MM.1S (cell line): ENCODE measurements at regions not wholly inside any gene's neighbourhood (a gene's known extent, or its start where the extent isn't known, plus 50 kb on each side); places are given as distances from the start of the nearest gene placed in this dataset.

Source experiments
- DNase-seq: peaks from one replicate; pipeline ENCODE4 v3.0.0-alpha.2; 2015
- H2AFZ ChIP-seq: fragments of 300-600 bp; sonication (generic); 2 replicates; pipeline ENCODE4 v1.6.0; 2016; ENCODE audit warnings: antibody characterized with exemption, low read length
- H3F3A ChIP-seq: fragments of 300-600 bp; sonication (generic); 2 replicates; pipeline ENCODE4 v1.6.1; 2016; ENCODE audit warnings: mild to moderate bottlenecking, antibody characterized with exemption, low read length, moderate library complexity, mixed read lengths; ENCODE audit not compliant: insufficient read depth
- H3K27ac ChIP-seq: fragments of 300-600 bp; sonication (generic); 2 replicates; pipeline ENCODE4 v1.5.1; 2016; ENCODE audit warnings: mild to moderate bottlenecking, low read length
- H3K27me3 ChIP-seq: fragments of 300-600 bp; sonication (generic); replicated peaks from 2 replicates; pipeline ENCODE4 v1.6.0; 2016; ENCODE audit warnings: low read length; ENCODE audit not compliant: insufficient read depth
- H3K36me3 ChIP-seq: fragments of 300-600 bp; sonication (generic); replicated peaks from 2 replicates; pipeline ENCODE4 v1.6.1; 2016; ENCODE audit warnings: mild to moderate bottlenecking, low read length, mixed read lengths; ENCODE audit not compliant: insufficient read depth
- H3K4me1 ChIP-seq: fragments of 300-600 bp; sonication (generic); 2 replicates; pipeline ENCODE4 v1.6.1; 2016; ENCODE audit warnings: low read length, mixed read lengths
- H3K4me2 ChIP-seq: fragments of 300-600 bp; sonication (generic); 2 replicates; pipeline ENCODE4 v1.6.0; 2016; ENCODE audit warnings: low read depth, low read length
- H3K4me3 ChIP-seq: fragments of 300-600 bp; sonication (generic); 2 replicates; pipeline ENCODE4 v1.5.1; 2016; ENCODE audit warnings: low read length, mixed read lengths
- H3K79me2 ChIP-seq: fragments of 300-600 bp; sonication (generic); 2 replicates; pipeline ENCODE4 v1.6.1; 2016; ENCODE audit warnings: mixed run types, low read length, mixed read lengths
- H3K9ac ChIP-seq: fragments of 300-600 bp; sonication (generic); 2 replicates; pipeline ENCODE4 v1.6.1; 2016; ENCODE audit warnings: low read length, mixed read lengths
- H3K9me2 ChIP-seq: fragments of 300-600 bp; sonication (generic); replicated peaks from 2 replicates; pipeline ENCODE4 v1.6.1; 2016; ENCODE audit warnings: mild to moderate bottlenecking, low read length, mixed read lengths; ENCODE audit not compliant: insufficient read depth
- H3K9me3 ChIP-seq: fragments of 300-600 bp; sonication (generic); replicated peaks from 2 replicates; pipeline ENCODE4 v1.6.1; 2016; ENCODE audit warnings: mild to moderate bottlenecking, low read length, mixed read lengths; ENCODE audit not compliant: insufficient read depth
- H4K20me1 ChIP-seq: fragments of 300-600 bp; sonication (generic); 2 replicates; pipeline ENCODE4 v1.6.1; 2016; ENCODE audit warnings: mild to moderate bottlenecking, low read length, moderate library complexity, mixed read lengths; ENCODE audit not compliant: insufficient read depth
- CTCF ChIP-seq: fragments of 300-600 bp; sonication (generic); IDR thresholded peaks from 2 replicates; pipeline ENCODE4 v1.5.1; 2016; ENCODE audit warnings: antibody characterized with exemption, low read length, mixed read lengths
- EZH2 ChIP-seq: fragments of 300-600 bp; sonication (generic); optimal IDR thresholded peaks from 2 replicates; pipeline ENCODE3; 2017; ENCODE audit warnings: low read depth, mild to moderate bottlenecking, antibody characterized with exemption, low read length, mixed read lengths
- EZH2phosphoT487 ChIP-seq: fragments of 300-600 bp; sonication (generic); IDR thresholded peaks from 2 replicates; pipeline ENCODE4 v1.6.1; 2018; ENCODE audit warnings: antibody characterized with exemption, low read length

DNA sequence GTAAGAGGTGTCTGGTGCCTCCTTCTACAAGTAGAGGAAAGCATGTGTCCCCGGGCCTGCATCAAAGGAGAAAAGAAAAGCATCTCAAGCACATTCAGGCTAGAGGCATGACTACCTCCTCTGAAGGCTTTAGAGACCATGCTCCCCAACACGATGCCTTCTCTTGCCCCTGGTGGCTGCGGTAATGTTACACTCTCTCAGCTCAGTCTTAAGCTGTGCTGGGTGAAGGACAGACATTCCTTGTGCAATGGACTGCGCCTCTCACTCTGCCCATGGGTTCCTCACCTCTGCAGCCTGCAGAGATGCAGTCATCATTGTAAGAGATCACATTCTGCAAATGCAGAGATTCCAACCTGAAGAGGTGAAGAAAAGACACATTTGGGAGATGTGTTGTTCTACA is 148.2 kb upstream of the HNRNPA3 start:
- Histone ChIP-seq H3K27ac (no peak overlapping the region), H4K20me1 (no peaks in the 10 kb centered on the region), H3F3A (no peaks in the 10 kb centered on the region)

GRCh38 chr2:177068967-177069366 is 143.6 kb upstream of the HNRNPA3 start:
- H3K4me1 ChIP-seq = no peaks in the 10 kb centered on the region
- TF ChIP-seq EZH2phosphoT487 (no peak), EZH2 (no peak), CTCF (no peak)
- H3K9ac ChIP-seq = no peak overlapping the region
- H3K9me2 ChIP-seq = no peaks in the 10 kb centered on the region
- H3K4me2 ChIP-seq = no peak overlapping the region
- DNase-seq = no peak
- H3F3A ChIP-seq = no peaks in the 10 kb centered on the region
- no peak overlapping the region for H3K27ac ChIP-seq
- H3K79me2 ChIP-seq = no peaks in the 10 kb centered on the region
- no peaks in the 10 kb centered on the region for H3K9me3 ChIP-seq
- no peak overlapping the region for H3K4me3 ChIP-seq
- no peaks in the 10 kb centered on the region for H3K27me3 ChIP-seq
- H3K36me3 ChIP-seq = no peaks in the 10 kb centered on the region
- no peaks in the 10 kb centered on the region for H4K20me1 ChIP-seq
- H2AFZ ChIP-seq = no peak overlapping the region

More for the DNA sequence above, 148.2 kb upstream of the HNRNPA3 start:
- TF ChIP-seq EZH2phosphoT487 (no peak), EZH2 (no peak), CTCF (no peak)
- Histone ChIP-seq H3K36me3 (no peaks in the 10 kb centered on the region), H3K4me2 (no peak overlapping the region), H3K9me2 (no peaks in the 10 kb centered on the region), H2AFZ (no peak overlapping the region), H3K4me1 (no peaks in the 10 kb centered on the region), H3K9me3 (no peaks in the 10 kb centered on the region), H3K4me3 (no peak overlapping the region), H3K79me2 (no peaks in the 10 kb centered on the region), H3K27me3 (no peaks in the 10 kb centered on the region), H3K9ac (no peak overlapping the region)
- no peak for DNase-seq

DNA sequence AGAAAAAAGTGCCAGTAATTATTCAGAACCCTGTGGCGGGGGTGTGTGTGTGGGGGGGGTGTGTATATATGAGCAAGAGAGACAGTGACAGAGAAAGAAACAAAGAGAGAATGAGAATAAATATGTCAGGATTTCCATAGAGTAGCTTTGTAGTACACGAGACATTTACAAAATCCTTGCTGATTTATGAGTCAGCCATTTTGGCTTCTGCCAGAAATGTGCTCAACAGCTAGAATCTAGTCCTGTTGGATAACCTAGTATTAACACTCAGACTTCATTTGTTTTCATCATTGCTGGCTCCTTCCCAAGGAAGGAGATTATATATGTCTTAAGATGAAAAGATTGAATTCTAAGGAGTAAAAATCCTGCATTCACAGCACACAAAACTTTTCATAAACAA is 140.5 kb upstream of the HNRNPA3 start:
- DNase-seq = no peak
- Histone ChIP-seq H3F3A (no peaks in the 10 kb centered on the region), H4K20me1 (no peaks in the 10 kb centered on the region)

More for the DNA sequence above, 140.5 kb upstream of the HNRNPA3 start:
- Histone ChIP-seq H3K79me2 (no peaks in the 10 kb centered on the region), H3K27me3 (no peaks in the 10 kb centered on the region), H3K9me3 (no peaks in the 10 kb centered on the region), H2AFZ (no peak overlapping the region), H3K9me2 (no peaks in the 10 kb centered on the region), H3K27ac (no peak overlapping the region), H3K4me3 (no peak overlapping the region), H3K4me2 (no peak overlapping the region), H3K9ac (no peak overlapping the region), H3K4me1 (no peaks in the 10 kb centered on the region), H3K36me3 (no peaks in the 10 kb centered on the region)
- TF ChIP-seq CTCF (no peak), EZH2phosphoT487 (no peak), EZH2 (no peak)
